ENCODE measurements at regions not wholly inside any gene's neighbourhood (a gene's known extent, or its start where the extent isn't known, plus 50 kb on each side); places are given as distances from the start of the nearest gene placed in this dataset.

GRCh38 chr12:94763462-94763861 lies 113.1 kb upstream of the TMCC3 start:
- Histone ChIP-seq H4K20me1 (replicated peaks; ENCODE audit: control insufficient read depth, extremely low read depth, insufficient read depth, low read length) (no peaks in the 10 kb centered on the region), H3K9me3 (replicated peaks; ENCODE audit: control insufficient read depth, insufficient read depth, low read length) (no peaks in the 10 kb centered on the region), H3K27me3 (ENCODE audit: control insufficient read depth in 2 of 2, insufficient read depth in 2 of 2, low read length in 2 of 2) (no peaks in the 10 kb centered on the region), H3K4me3 (replicated peaks in 1 of 3; ENCODE audit: insufficient read depth in 1 of 3, low read depth in 1 of 3, low read length in 3 of 3) (no peak overlapping the region), H3K27ac (ENCODE audit: insufficient read depth, low read depth, low read length) (no peak overlapping the region), H3K79me2 (ENCODE audit: control insufficient read depth, insufficient read depth, low read length) (no peaks in the 10 kb centered on the region), H3K9me1 (replicated peaks; ENCODE audit: control insufficient read depth, extremely low read depth, insufficient read depth, low read length) (no peaks in the 10 kb centered on the region), H3K4me1 (ENCODE audit: control insufficient read depth, extremely low read depth, insufficient read depth, low read length) (peaks cover 12% of the 10 kb centered on the region), H2AFZ (ENCODE audit: low read depth, low read length) (no peak overlapping the region), H3K36me3 (ENCODE audit: control insufficient read depth in 2 of 2, extremely low read depth in 1 of 2, insufficient read depth in 2 of 2, low read length in 2 of 2) (no peaks in the 10 kb centered on the region), H3K4me2 (ENCODE audit: insufficient read depth, low read length) (no peak overlapping the region), H3K9ac (replicated peaks; ENCODE audit: extremely low read depth, insufficient read depth, low read length) (no peak overlapping the region)
- no peak for DNase-seq (ENCODE audit: low read depth, low spot score)
- intact Hi-C loops (cut with micrococcal nuclease) (loop anchor here (2.0 to 5.0 kb wide), 4 partner anchors 109 to 309 kb away; partner anchors contain the start of gene NR2C1), dilution Hi-C loops (cut with MboI; ENCODE audit: extremely low pct_ligation_motif_present, low sequenced_read_pairs) (no loop called here)
- POLR2A ChIA-PET = no interaction called here
- TF ChIP-seq FOS (IDR thresholded peaks at IDR 0.05; ENCODE audit: borderline replicate concordance, insufficient read depth, low read length) (no peak), POLR2A (IDR thresholded peaks at IDR 0.05; ENCODE audit: low read depth, low read length) (no peak), MAX (IDR thresholded peaks at IDR 0.05; ENCODE audit: insufficient read depth, insufficient read length) (no peak), EZH2 (IDR thresholded peaks at IDR 0.05; ENCODE audit: borderline replicate concordance, low read depth, low read length, severe bottlenecking) (no peak), POLR2AphosphoS5 (IDR thresholded peaks at IDR 0.05; ENCODE audit: insufficient read depth, low read depth, low read length) (no peak), CTCF (IDR thresholded peaks at IDR 0.05; ENCODE audit: extremely low read depth in 1 of 2, insufficient read depth in 1 of 2, low read depth in 1 of 2, low read length in 2 of 2) (no peak), JUN (IDR thresholded peaks at IDR 0.05; ENCODE audit: borderline replicate concordance, insufficient read depth, insufficient read length, low read depth) (no peak), MYC (IDR thresholded peaks at IDR 0.05; ENCODE audit: low read depth, low read length) (no peak), GATA2 (IDR thresholded peaks at IDR 0.05; ENCODE audit: insufficient read depth, insufficient read length, low read depth, low read length) (no peak)
- no TSS peak for BruUV-seq (replicated peaks)
- CTCF ChIA-PET = interaction anchor here (0.7 to 3.0 kb wide), 16 partner anchors 13 to 771 kb away, joined by 3 to 20 read pairs (median 4); partner anchors contain the start of gene TMCC3
- FAIRE-seq = no peak
